ENCODE measurements at regions not wholly inside any gene's neighbourhood (a gene's known extent, or its start where the extent isn't known, plus 50 kb on each side); places are given as distances from the start of the nearest gene placed in this dataset.

DNA sequence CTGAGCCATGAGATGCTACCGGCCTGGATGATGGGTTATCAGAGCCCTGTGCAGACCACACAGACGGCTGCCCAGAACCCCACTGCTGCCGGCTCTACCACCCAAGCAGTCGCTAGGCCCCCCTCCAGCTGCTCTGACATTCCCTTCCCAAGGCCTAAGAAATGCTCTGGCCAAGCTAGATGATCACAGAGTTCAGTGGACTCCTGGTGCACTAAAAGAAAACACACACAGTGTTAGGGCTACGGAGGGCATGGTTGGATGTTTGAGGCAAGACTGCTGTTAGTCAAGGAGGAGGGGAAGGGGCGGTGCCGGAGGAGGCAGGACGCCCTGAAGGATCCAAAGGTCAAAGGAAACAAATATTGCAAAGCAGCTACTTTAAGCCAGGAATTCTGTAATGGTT, 174.5 kb downstream of the MYCN start:
- no peak for TF ChIP-seq ZFP3 (CRISPR knock-in tag; IDR thresholded peaks at IDR 0.05)
- no peak for TF ChIP-seq OSR1 (CRISPR knock-in tag; IDR thresholded peaks at IDR 0.05)
- no peak for TF ChIP-seq ZFP30 (CRISPR knock-in tag; IDR thresholded peaks at IDR 0.05)
- TF ChIP-seq ZNF8 (CRISPR knock-in tag; IDR thresholded peaks at IDR 0.05), result no peak
- no peak for TF ChIP-seq ZNF565 (CRISPR knock-in tag; conservative IDR thresholded peaks at IDR 0.05; ENCODE audit: low read depth)
- no peak for TF ChIP-seq RARB (CRISPR knock-in tag; IDR thresholded peaks at IDR 0.05)
